ENCODE measurements at regions not wholly inside any gene's neighbourhood (a gene's known extent, or its start where the extent isn't known, plus 50 kb on each side); places are given as distances from the start of the nearest gene placed in this dataset.

- DNase-seq (ENCODE audit: low spot score), result no peak
- intact Hi-C loops (cut with DNase I), result no loop called here
- no peak for ATAC-seq
Observed at GRCh38 chr9:20074291-20074690, 285.5 kb upstream of the SLC24A2 start.

GRCh38 chr9:20070336-20070735 is 281.5 kb upstream of the SLC24A2 start:
- ATAC-seq (no peak), DNase-seq (ENCODE audit: low spot score) (no peak)
- intact Hi-C loops (cut with DNase I), result no loop called here

- DNase-seq (ENCODE audit: low spot score) (no peak), ATAC-seq (no peak)
- intact Hi-C loops (cut with DNase I), result no loop called here
Observed at GRCh38 chr9:20065796-20066700, 277.2 kb upstream of the SLC24A2 start.

- DNase-seq (ENCODE audit: low spot score) (no peak), ATAC-seq (no peak)
- intact Hi-C loops (cut with DNase I), result no loop called here
Observed at GRCh38 chr9:20065046-20065445, 276.2 kb upstream of the SLC24A2 start.

- DNase-seq (ENCODE audit: low spot score) (no peak), ATAC-seq (no peak)
- intact Hi-C loops (cut with DNase I), result no loop called here
Observed at GRCh38 chr9:20054734-20055133, 265.9 kb upstream of the SLC24A2 start.

- ATAC-seq (no peak), DNase-seq (ENCODE audit: low spot score) (no peak)
- intact Hi-C loops (cut with DNase I), result no loop called here
Observed at GRCh38 chr9:20048985-20049384, 260.1 kb upstream of the SLC24A2 start.

GRCh38 chr9:20048437-20048836 is 259.6 kb upstream of the SLC24A2 start:
- no peak for ATAC-seq
- intact Hi-C loops (cut with DNase I), result no loop called here

GRCh38 chr9:20044686-20045085 is 255.8 kb upstream of the SLC24A2 start:
- no peak for ATAC-seq
- intact Hi-C loops (cut with DNase I), result no loop called here
- no peak for DNase-seq (ENCODE audit: low spot score)

More at GRCh38 chr9:20048437-20048836, 259.6 kb upstream of the SLC24A2 start:
- DNase-seq (ENCODE audit: low spot score), result no peak

- intact Hi-C loops (cut with DNase I), result no loop called here
- no peak for DNase-seq (ENCODE audit: low spot score)
- ATAC-seq, result no peak
Observed at GRCh38 chr9:20043461-20043860, 254.6 kb upstream of the SLC24A2 start.

- no peak for ATAC-seq
- DNase-seq (ENCODE audit: low spot score), result no peak
- intact Hi-C loops (cut with DNase I), result no loop called here
Observed at GRCh38 chr9:20043035-20043434, 254.2 kb upstream of the SLC24A2 start.

- DNase-seq (ENCODE audit: low spot score), result no peak
- ATAC-seq, result no peak
- intact Hi-C loops (cut with DNase I), result no loop called here
Observed at GRCh38 chr9:20042128-20042711, 253.4 kb upstream of the SLC24A2 start.

GRCh38 chr9:20041697-20042081 is 252.9 kb upstream of the SLC24A2 start:
- DNase-seq (ENCODE audit: low spot score) (no peak), ATAC-seq (no peak)
- intact Hi-C loops (cut with DNase I), result no loop called here

- no peak for DNase-seq (ENCODE audit: low spot score)
- intact Hi-C loops (cut with DNase I), result no loop called here
- no peak for ATAC-seq
Observed at GRCh38 chr9:20040991-20041696, 252.3 kb upstream of the SLC24A2 start.

- ATAC-seq (no peak), DNase-seq (ENCODE audit: low spot score) (no peak)
- intact Hi-C loops (cut with DNase I), result no loop called here
Observed at GRCh38 chr9:20037699-20038098, 248.9 kb upstream of the SLC24A2 start.

GRCh38 chr9:20033511-20033910 is 244.7 kb upstream of the SLC24A2 start:
- no peak for DNase-seq (ENCODE audit: low spot score)
- ATAC-seq, result no peak
- intact Hi-C loops (cut with DNase I), result no loop called here

- DNase-seq (ENCODE audit: low spot score) (no peak), ATAC-seq (no peak)
- intact Hi-C loops (cut with DNase I), result no loop called here
Observed at GRCh38 chr9:20032413-20033006, 243.7 kb upstream of the SLC24A2 start.

GRCh38 chr9:20031836-20032235 is 243.0 kb upstream of the SLC24A2 start:
- DNase-seq (ENCODE audit: low spot score) (no peak), ATAC-seq (no peak)
- intact Hi-C loops (cut with DNase I), result no loop called here

- intact Hi-C loops (cut with DNase I), result no loop called here
- ATAC-seq, result no peak
Observed at GRCh38 chr9:20030671-20031070, 241.8 kb upstream of the SLC24A2 start.

GRCh38 chr9:20030221-20030620 is 241.4 kb upstream of the SLC24A2 start:
- intact Hi-C loops (cut with DNase I), result no loop called here
- no peak for ATAC-seq
- DNase-seq (ENCODE audit: low spot score), result no peak

More at GRCh38 chr9:20030671-20031070, 241.8 kb upstream of the SLC24A2 start:
- DNase-seq (ENCODE audit: low spot score), result no peak

- no peak for ATAC-seq
- intact Hi-C loops (cut with DNase I), result no loop called here
- DNase-seq (ENCODE audit: low spot score), result no peak
Observed at GRCh38 chr9:20028849-20029231, 240.0 kb upstream of the SLC24A2 start.
